ENCODE measurements at regions not wholly inside any gene's neighbourhood (a gene's known extent, or its start where the extent isn't known, plus 50 kb on each side); places are given as distances from the start of the nearest gene placed in this dataset.

GRCh38 chr1:229864686-229865230 is 202.3 kb upstream of the GALNT2 start:
- TF ChIP-seq CTCF (IDR thresholded peaks at IDR 0.05; ENCODE audit: low read depth, low read length) (no peak), EZH2phosphoT487 (IDR thresholded peaks at IDR 0.05; ENCODE audit: low read depth) (no peak)

Measured in OCI-LY3 (cell line).